ENCODE measurements at regions not wholly inside any gene's neighbourhood (a gene's known extent, or its start where the extent isn't known, plus 50 kb on each side); places are given as distances from the start of the nearest gene placed in this dataset.

DNA sequence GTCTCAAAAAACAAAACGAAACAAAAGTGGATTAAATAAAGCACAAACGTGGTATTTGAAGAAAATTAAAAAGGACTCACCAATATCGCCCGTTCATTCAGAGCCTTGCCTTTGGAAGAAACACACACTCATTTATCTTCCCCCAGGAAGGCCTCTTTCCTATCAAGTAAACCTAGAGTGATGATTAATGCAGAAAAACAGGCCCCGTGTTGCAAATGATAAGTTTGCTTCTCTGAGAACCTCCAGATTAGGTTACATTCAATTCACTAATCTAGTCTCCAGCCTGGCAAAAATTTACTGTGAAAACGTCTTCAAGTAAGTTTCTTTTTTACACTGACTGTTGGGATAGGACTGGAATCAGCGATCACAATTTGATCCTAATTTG, 78.0 kb upstream of the C1GALT1 start:
- no peak overlapping the region for H3K4me3 ChIP-seq (ENCODE audit: low read depth, low read length)
- peak; percentile 22 for DNase-seq (ENCODE audit: low read depth)

GRCh38 chr7:7104971-7105370, 77.4 kb upstream of the C1GALT1 start:
- no peak overlapping the region for H3K4me3 ChIP-seq (ENCODE audit: low read depth, low read length)
- TF ChIP-seq CTCF (IDR thresholded peaks at IDR 0.05; ENCODE audit: insufficient read depth, low read length) = no peak
- DNase-seq (ENCODE audit: low read depth) = no peak

More for the DNA sequence above, 78.0 kb upstream of the C1GALT1 start:
- TF ChIP-seq CTCF (IDR thresholded peaks at IDR 0.05; ENCODE audit: insufficient read depth, low read length) = no peak

GRCh38 chr7:7105800-7106582, 76.4 kb upstream of the C1GALT1 start:
- DNase-seq (ENCODE audit: low read depth) = no peak
- TF ChIP-seq CTCF (IDR thresholded peaks at IDR 0.05; ENCODE audit: insufficient read depth, low read length) = no peak
- H3K4me3 ChIP-seq (ENCODE audit: low read depth, low read length) = no peak overlapping the region

DNA sequence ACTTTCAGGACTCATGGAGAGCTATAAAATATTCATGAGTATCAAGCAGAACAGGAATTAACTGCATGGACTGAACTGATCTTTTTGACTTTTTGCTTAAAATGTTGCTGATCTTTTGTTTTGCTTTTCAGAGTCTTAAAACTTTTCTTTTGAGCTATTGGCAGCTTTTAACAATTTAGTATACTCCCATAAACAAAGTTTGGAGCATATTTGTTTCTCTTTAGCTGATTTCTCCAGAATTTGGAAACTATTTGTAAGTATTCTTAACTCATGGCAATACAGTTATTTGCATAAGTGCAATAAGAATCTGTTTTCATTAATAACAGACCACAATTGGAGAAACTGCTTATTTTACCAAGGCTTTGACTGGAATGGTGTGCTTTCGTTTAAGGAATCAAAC, 73.4 kb upstream of the C1GALT1 start:
- no peak for DNase-seq (ENCODE audit: low read depth)
- no peak for TF ChIP-seq CTCF (IDR thresholded peaks at IDR 0.05; ENCODE audit: insufficient read depth, low read length)
- no peak overlapping the region for H3K4me3 ChIP-seq (ENCODE audit: low read depth, low read length)

DNA sequence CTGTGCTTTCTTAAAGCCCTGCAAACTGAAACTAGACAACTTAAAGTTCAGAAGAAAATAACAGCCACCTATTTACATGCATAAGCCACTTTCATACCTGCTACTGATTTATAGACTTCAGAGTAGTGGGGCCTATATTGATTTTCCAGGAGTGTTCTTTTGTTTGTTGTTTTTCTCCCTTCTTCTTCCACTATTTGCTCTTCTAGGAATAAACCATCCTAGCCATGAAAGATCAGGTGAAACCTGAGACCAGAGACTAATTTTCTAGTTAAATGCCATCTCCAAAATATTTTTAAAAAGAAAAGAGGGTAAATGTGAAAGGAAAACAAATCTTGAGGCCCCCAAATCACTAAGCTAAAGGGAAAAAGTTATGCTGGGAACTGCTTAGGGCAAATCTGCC, 72.4 kb upstream of the C1GALT1 start:
- no peak overlapping the region for H3K4me3 ChIP-seq (ENCODE audit: low read depth, low read length)
- TF ChIP-seq CTCF (IDR thresholded peaks at IDR 0.05; ENCODE audit: insufficient read depth, low read length) = no peak
- DNase-seq (ENCODE audit: low read depth) = no peak

GRCh38 chr7:7110706-7111105, 71.6 kb upstream of the C1GALT1 start:
- no peak overlapping the region for H3K4me3 ChIP-seq (ENCODE audit: low read depth, low read length)
- TF ChIP-seq CTCF (IDR thresholded peaks at IDR 0.05; ENCODE audit: insufficient read depth, low read length) = no peak
- DNase-seq (ENCODE audit: low read depth) = no peak

GRCh38 chr7:7112868-7113267, 69.5 kb upstream of the C1GALT1 start:
- DNase-seq (ENCODE audit: low read depth) = no peak
- H3K4me3 ChIP-seq (ENCODE audit: low read depth, low read length) = no peak overlapping the region
- TF ChIP-seq CTCF (IDR thresholded peaks at IDR 0.05; ENCODE audit: insufficient read depth, low read length) = no peak

Data from fibroblast of the aortic adventitia (primary cell).